ENCODE measurements at regions not wholly inside any gene's neighbourhood (a gene's known extent, or its start where the extent isn't known, plus 50 kb on each side); places are given as distances from the start of the nearest gene placed in this dataset.

GRCh38 chr15:62877276-62877857, 165.2 kb upstream of the TPM1 start:
- H3K4me1 ChIP-seq (ENCODE audit: control insufficient read depth in 2 of 2, insufficient read depth in 2 of 2, low read length in 2 of 2) = peaks cover 0 to 5% of the 10 kb centered on the region in 2 donors
- ATAC-seq (ENCODE audit: low read depth) (no peak), DNase-seq (no peak)
- WGBS (ENCODE audit: insufficient coverage) = 90% methylated on average over 8 of the region's 9 CpGs
- Mint-ChIP-seq H3K4me3 (no peak overlapping the region), H3K27ac (no peak overlapping the region), H3K9me3 (ENCODE audit: insufficient read depth) (no peaks in the 10 kb centered on the region), H3K4me1 (peaks cover 11% of the 10 kb centered on the region), H3K27me3 (peaks cover 9% of the 10 kb centered on the region)
- no peaks in the 10 kb centered on the region for H3K79me2 ChIP-seq (ENCODE audit: control insufficient read depth, insufficient read depth, low read length)
- no peaks in the 10 kb centered on the region for H3K36me3 ChIP-seq (replicated peaks in 1 of 2; ENCODE audit: control extremely low read depth in 1 of 2, control insufficient read depth in 1 of 2, extremely low read depth in 1 of 2, insufficient read depth in 2 of 2, low read length in 1 of 2)
- no peak overlapping the region for H3K4me3 ChIP-seq (ENCODE audit: control extremely low read depth in 1 of 5, extremely low read depth in 1 of 5, insufficient read depth in 1 of 5, low read depth in 2 of 5, low read length in 4 of 5)
- H2AFZ ChIP-seq (ENCODE audit: insufficient read depth, low read depth, low read length, poor library complexity, severe bottlenecking) = no peak overlapping the region
- H3K27me3 ChIP-seq (replicated peaks in 1 of 4; ENCODE audit: control extremely low read depth in 1 of 4, control insufficient read depth in 3 of 4, insufficient read depth in 4 of 4, low read length in 3 of 4) = no peaks in the 10 kb centered on the region
- no peaks in the 10 kb centered on the region for H4K20me1 ChIP-seq (ENCODE audit: control insufficient read depth, insufficient read depth, low read length, poor library complexity, severe bottlenecking)
- H3K4me2 ChIP-seq (replicated peaks; ENCODE audit: low read depth, low read length, poor library complexity, severe bottlenecking) = no peak overlapping the region
- CTCF ChIA-PET = interaction anchor here (1.0 kb wide), 1 partner anchor 217 kb away, joined by 3 read pairs; no protein-coding TSS in a partner anchor
- POLR2A ChIA-PET = no interaction called here
- TF ChIP-seq CTCF (IDR thresholded peaks at IDR 0.05) (no peak), EZH2 (IDR thresholded peaks at IDR 0.05; ENCODE audit: borderline replicate concordance, insufficient read depth, low read depth, low read length, poor library complexity, severe bottlenecking) (no peak)
- no peak overlapping the region for H3K27ac ChIP-seq (ENCODE audit: low read length in 2 of 2)
- intact Hi-C loops (cut with micrococcal nuclease) = no loop called here
- H3K9me3 ChIP-seq (ENCODE audit: control extremely low read depth in 1 of 3, control insufficient read depth in 2 of 3, insufficient read depth in 1 of 3, low read length in 2 of 3) = peaks cover 0 to 7% (median 0%) of the 10 kb centered on the region in 3 donors
- H3K9ac ChIP-seq (ENCODE audit: low read length) = no peak overlapping the region

GRCh38 chr15:62878070-62878469, 164.5 kb upstream of the TPM1 start:
- CTCF ChIA-PET = interaction anchor here (1.0 kb wide), 1 partner anchor 216 kb away, joined by 3 read pairs; no protein-coding TSS in a partner anchor
- no peak overlapping the region for H3K4me2 ChIP-seq (replicated peaks; ENCODE audit: low read depth, low read length, poor library complexity, severe bottlenecking)
- ATAC-seq (ENCODE audit: low read depth) = no peak
- H4K20me1 ChIP-seq (ENCODE audit: control insufficient read depth, insufficient read depth, low read length, poor library complexity, severe bottlenecking) = no peaks in the 10 kb centered on the region
- H3K4me1 ChIP-seq (ENCODE audit: control insufficient read depth in 2 of 2, insufficient read depth in 2 of 2, low read length in 2 of 2) = peaks cover 0 to 5% of the 10 kb centered on the region in 2 donors
- 76% methylated on average over 5 of the region's 6 CpGs for WGBS (ENCODE audit: insufficient coverage)
- no peak overlapping the region for H3K4me3 ChIP-seq (ENCODE audit: control extremely low read depth in 1 of 5, extremely low read depth in 1 of 5, insufficient read depth in 1 of 5, low read depth in 2 of 5, low read length in 4 of 5)
- no peaks in the 10 kb centered on the region for H3K79me2 ChIP-seq (ENCODE audit: control insufficient read depth, insufficient read depth, low read length)
- no peaks in the 10 kb centered on the region for H3K36me3 ChIP-seq (replicated peaks in 1 of 2; ENCODE audit: control extremely low read depth in 1 of 2, control insufficient read depth in 1 of 2, extremely low read depth in 1 of 2, insufficient read depth in 2 of 2, low read length in 1 of 2)
- peaks cover 12% of the 10 kb centered on the region for H3K27me3 Mint-ChIP-seq
- no peaks in the 10 kb centered on the region for H3K9me3 Mint-ChIP-seq (ENCODE audit: insufficient read depth)
- no peak for DNase-seq
- TF ChIP-seq CTCF (IDR thresholded peaks at IDR 0.05) (no peak), EZH2 (IDR thresholded peaks at IDR 0.05; ENCODE audit: borderline replicate concordance, insufficient read depth, low read depth, low read length, poor library complexity, severe bottlenecking) (no peak)
- H3K27me3 ChIP-seq (replicated peaks in 1 of 4; ENCODE audit: control extremely low read depth in 1 of 4, control insufficient read depth in 3 of 4, insufficient read depth in 4 of 4, low read length in 3 of 4) = no peaks in the 10 kb centered on the region
- no peak overlapping the region for H3K27ac ChIP-seq (ENCODE audit: low read length in 2 of 2)
- H3K4me3 Mint-ChIP-seq = no peak overlapping the region
- POLR2A ChIA-PET = no interaction called here
- no peak overlapping the region for H3K9ac ChIP-seq (ENCODE audit: low read length)
- intact Hi-C loops (cut with micrococcal nuclease) = no loop called here
- H3K9me3 ChIP-seq (ENCODE audit: control extremely low read depth in 1 of 3, control insufficient read depth in 2 of 3, insufficient read depth in 1 of 3, low read length in 2 of 3) = peaks cover 0 to 7% (median 0%) of the 10 kb centered on the region in 3 donors
- no peak overlapping the region for H2AFZ ChIP-seq (ENCODE audit: insufficient read depth, low read depth, low read length, poor library complexity, severe bottlenecking)
- peaks cover 11% of the 10 kb centered on the region for H3K4me1 Mint-ChIP-seq
- H3K27ac Mint-ChIP-seq = no peak overlapping the region

Data from B cell (primary cell).